ENCODE measurements at regions not wholly inside any gene's neighbourhood (a gene's known extent, or its start where the extent isn't known, plus 50 kb on each side); places are given as distances from the start of the nearest gene placed in this dataset.

- H3K4me3 ChIP-seq (ENCODE audit: insufficient read depth, low read length), result no peak overlapping the region
- H3K27ac ChIP-seq (ENCODE audit: low read depth, low read length), result no peak overlapping the region
- no peaks in the 10 kb centered on the region for H3K36me3 ChIP-seq (ENCODE audit: insufficient read depth, low read length)
- H2AFZ ChIP-seq (ENCODE audit: low read length), result no peak overlapping the region
- no peaks in the 10 kb centered on the region for H3K4me1 ChIP-seq (ENCODE audit: insufficient read depth, low read length)
- no peak for DNase-seq (ENCODE audit: insufficient read length, low spot score, missing footprints)
- no peak overlapping the region for H3K4me2 ChIP-seq (ENCODE audit: insufficient read depth, low read length)
- H3K9me3 ChIP-seq (ENCODE audit: low read depth, low read length), result no peaks in the 10 kb centered on the region
- no peak for TF ChIP-seq CTCF (IDR thresholded peaks at IDR 0.05; ENCODE audit: extremely low read depth, low read depth, low read length)
- H4K20me1 ChIP-seq (ENCODE audit: insufficient read depth, low read length), result no peaks in the 10 kb centered on the region
- no peaks in the 10 kb centered on the region for H3K79me2 ChIP-seq (ENCODE audit: insufficient read depth, low read length)
- H3K27me3 ChIP-seq (ENCODE audit: insufficient read depth, low read length), result no peaks in the 10 kb centered on the region
Measured at GRCh38 chr5:166074582-166075481, 2216.6 kb upstream of the WWC1 start.

GRCh38 chr5:166083183-166083959 is 2208.1 kb upstream of the WWC1 start:
- TF ChIP-seq CTCF (IDR thresholded peaks at IDR 0.05; ENCODE audit: extremely low read depth, low read depth, low read length), result no peak
- H3K4me2 ChIP-seq (ENCODE audit: insufficient read depth, low read length), result no peak overlapping the region
- no peak overlapping the region for H2AFZ ChIP-seq (ENCODE audit: low read length)
- H3K36me3 ChIP-seq (ENCODE audit: insufficient read depth, low read length), result no peaks in the 10 kb centered on the region
- H3K27ac ChIP-seq (ENCODE audit: low read depth, low read length), result no peak overlapping the region
- H3K79me2 ChIP-seq (ENCODE audit: insufficient read depth, low read length), result no peaks in the 10 kb centered on the region
- no peaks in the 10 kb centered on the region for H4K20me1 ChIP-seq (ENCODE audit: insufficient read depth, low read length)
- no peak overlapping the region for H3K4me3 ChIP-seq (ENCODE audit: insufficient read depth, low read length)
- no peaks in the 10 kb centered on the region for H3K27me3 ChIP-seq (ENCODE audit: insufficient read depth, low read length)
- H3K4me1 ChIP-seq (ENCODE audit: insufficient read depth, low read length), result no peaks in the 10 kb centered on the region
- no peak for DNase-seq (ENCODE audit: insufficient read length, low spot score, missing footprints)
- H3K9me3 ChIP-seq (ENCODE audit: low read depth, low read length), result peaks cover 2% of the 10 kb centered on the region

- H3K27ac ChIP-seq (ENCODE audit: low read depth, low read length), result no peak overlapping the region
- no peak for TF ChIP-seq CTCF (IDR thresholded peaks at IDR 0.05; ENCODE audit: extremely low read depth, low read depth, low read length)
- H3K79me2 ChIP-seq (ENCODE audit: insufficient read depth, low read length), result no peaks in the 10 kb centered on the region
- H3K9me3 ChIP-seq (ENCODE audit: low read depth, low read length), result peaks cover 2% of the 10 kb centered on the region
- no peaks in the 10 kb centered on the region for H3K36me3 ChIP-seq (ENCODE audit: insufficient read depth, low read length)
- no peaks in the 10 kb centered on the region for H3K27me3 ChIP-seq (ENCODE audit: insufficient read depth, low read length)
- no peaks in the 10 kb centered on the region for H3K4me1 ChIP-seq (ENCODE audit: insufficient read depth, low read length)
- no peak overlapping the region for H3K4me3 ChIP-seq (ENCODE audit: insufficient read depth, low read length)
- no peak overlapping the region for H2AFZ ChIP-seq (ENCODE audit: low read length)
- no peak overlapping the region for H3K4me2 ChIP-seq (ENCODE audit: insufficient read depth, low read length)
- DNase-seq (ENCODE audit: insufficient read length, low spot score, missing footprints), result no peak
- no peaks in the 10 kb centered on the region for H4K20me1 ChIP-seq (ENCODE audit: insufficient read depth, low read length)
Measured at GRCh38 chr5:166086568-166086967, 2204.9 kb upstream of the WWC1 start.
